K562 (cell line): ENCODE measurements at regions not wholly inside any gene's neighbourhood (a gene's known extent, or its start where the extent isn't known, plus 50 kb on each side); places are given as distances from the start of the nearest gene placed in this dataset.

Experiments used
- CREB3 ChIP-seq: fragments of 450-650 bp; conservative IDR thresholded peaks from 2 replicates; pipeline ENCODE4 v1.6.1; 2016; ENCODE audit warnings: missing genetic modification characterization, low read depth, mild to moderate bottlenecking, missing compliant biosample characterization, moderate library complexity
- CTCF ChIP-seq, 3 experiments: IDR thresholded peaks in 2 of 3; conservative IDR thresholded peaks in 1 of 3; 2 replicates each; pipeline ENCODE4 v1.5.1; 2011 to 2012; ENCODE audit warnings: low read length in 3 of 3, mild to moderate bottlenecking in 3 of 3, control low read depth in 2 of 3, improper control_type of control experiment in 1 of 3, inconsistent platforms in 1 of 3, low read depth in 1 of 3, mixed read lengths in 1 of 3, moderate library complexity in 1 of 3; ENCODE audit not compliant: insufficient read depth in 2 of 3
- DMBX1 ChIP-seq: fragments of 250-450 bp; sonication (Bioruptor Pico); IDR thresholded peaks from 2 replicates; pipeline ENCODE4 v1.8.0; 2022; ENCODE audit warnings: inconsistent platforms, mild to moderate bottlenecking, moderate library complexity, borderline replicate concordance
- EGR1 ChIP-seq: fragments of 450-650 bp; conservative IDR thresholded peaks from 2 replicates; pipeline ENCODE4 v1.6.1; 2017; ENCODE audit warnings: mild to moderate bottlenecking
- FOXJ2 ChIP-seq: fragments of 200-800 bp; sonication (Bioruptor generic); IDR thresholded peaks from 2 replicates; pipeline ENCODE4 v1.6.1; 2016; ENCODE audit warnings: missing genetic modification characterization, missing compliant biosample characterization
- HOXB6 ChIP-seq: fragments of 250-450 bp; sonication (Bioruptor Pico); IDR thresholded peaks from 2 replicates; pipeline ENCODE4 v1.5.1; 2022; ENCODE audit warnings: mild to moderate bottlenecking, borderline replicate concordance
- MAFF ChIP-seq: IDR thresholded peaks from 2 replicates; pipeline ENCODE4 v1.6.1; 2012; ENCODE audit warnings: low read length, improper control_type of control experiment
- MEF2D ChIP-seq: conservative IDR thresholded peaks from 2 replicates; pipeline ENCODE4 v1.6.1; 2016; ENCODE audit warnings: low read depth, missing genetic modification characterization, missing compliant biosample characterization
- NR3C1 ChIP-seq: sonication (generic); formaldehyde crosslinking; IDR thresholded peaks from 2 replicates; pipeline ENCODE4 v1.8.1; 2022; ENCODE audit warnings: missing genetic modification reagents
- POLR2AphosphoS2 ChIP-seq: IDR thresholded peaks from 2 replicates; pipeline ENCODE4 v1.6.1; 2012; ENCODE audit warnings: low read length, improper control_type of control experiment
- PRPF4 ChIP-seq: fragments of 200-400 bp; formaldehyde crosslinking; IDR thresholded peaks from one replicate; pipeline ENCODE4 v1.6.1; 2017; ENCODE audit warnings: low read length, low read depth, mild to moderate bottlenecking; ENCODE audit not compliant: insufficient read depth, poor library complexity, severe bottlenecking
- RBFOX2 ChIP-seq: fragments of 200-400 bp; formaldehyde crosslinking; IDR thresholded peaks from 2 replicates; pipeline ENCODE4 v1.6.1; 2017; ENCODE audit warnings: low read depth, mild to moderate bottlenecking, low read length, moderate library complexity
- SAFB ChIP-seq: fragments of 200-400 bp; formaldehyde crosslinking; IDR thresholded peaks from 2 replicates; pipeline ENCODE4 v1.6.1; 2017; ENCODE audit warnings: low read depth, low read length, borderline replicate concordance
- SOX6 ChIP-seq: fragments of 450-650 bp; IDR thresholded peaks from 2 replicates; pipeline ENCODE4 v1.6.1; 2014; ENCODE audit warnings: mild to moderate bottlenecking
- THAP12 ChIP-seq: fragments of 250-450 bp; sonication (Bioruptor Pico); IDR thresholded peaks from 2 replicates; pipeline ENCODE4 v1.9.0; 2021; ENCODE audit warnings: mild to moderate bottlenecking, inconsistent platforms
- TF ChIP-seq, protein P1 (sequence below): fragments of 250-450 bp; sonication (Bioruptor Pico); IDR thresholded peaks from 2 replicates; pipeline ENCODE4 v1.5.1; 2021; ENCODE audit warnings: mild to moderate bottlenecking
- TF ChIP-seq, protein P2 (sequence below), 2 experiments: fragments of 450-650 bp in 1 of 2; sonication (generic) in 1 of 2; formaldehyde crosslinking in 1 of 2; IDR thresholded peaks in 1 of 2; conservative IDR thresholded peaks in 1 of 2; 2 replicates each; pipeline versions ENCODE4 v1.6.1 to v1.8.1; 2016 to 2023; ENCODE audit warnings: mild to moderate bottlenecking in 2 of 2, moderate library complexity in 2 of 2, inconsistent platforms in 1 of 2, missing genetic modification reagents in 1 of 2
- TF ChIP-seq, protein P3 (sequence below), 2 experiments: fragments of 250-450 bp in 1 of 2; fragments of 450-650 bp in 1 of 2; sonication (Bioruptor Pico) in 1 of 2; IDR thresholded peaks; 2 replicates each; pipeline versions ENCODE4 v1.6.1 to v1.8.0; 2016 to 2021; ENCODE audit warnings: mild to moderate bottlenecking in 2 of 2, moderate library complexity in 2 of 2, missing compliant biosample characterization in 1 of 2, missing genetic modification characterization in 1 of 2

DNA sequence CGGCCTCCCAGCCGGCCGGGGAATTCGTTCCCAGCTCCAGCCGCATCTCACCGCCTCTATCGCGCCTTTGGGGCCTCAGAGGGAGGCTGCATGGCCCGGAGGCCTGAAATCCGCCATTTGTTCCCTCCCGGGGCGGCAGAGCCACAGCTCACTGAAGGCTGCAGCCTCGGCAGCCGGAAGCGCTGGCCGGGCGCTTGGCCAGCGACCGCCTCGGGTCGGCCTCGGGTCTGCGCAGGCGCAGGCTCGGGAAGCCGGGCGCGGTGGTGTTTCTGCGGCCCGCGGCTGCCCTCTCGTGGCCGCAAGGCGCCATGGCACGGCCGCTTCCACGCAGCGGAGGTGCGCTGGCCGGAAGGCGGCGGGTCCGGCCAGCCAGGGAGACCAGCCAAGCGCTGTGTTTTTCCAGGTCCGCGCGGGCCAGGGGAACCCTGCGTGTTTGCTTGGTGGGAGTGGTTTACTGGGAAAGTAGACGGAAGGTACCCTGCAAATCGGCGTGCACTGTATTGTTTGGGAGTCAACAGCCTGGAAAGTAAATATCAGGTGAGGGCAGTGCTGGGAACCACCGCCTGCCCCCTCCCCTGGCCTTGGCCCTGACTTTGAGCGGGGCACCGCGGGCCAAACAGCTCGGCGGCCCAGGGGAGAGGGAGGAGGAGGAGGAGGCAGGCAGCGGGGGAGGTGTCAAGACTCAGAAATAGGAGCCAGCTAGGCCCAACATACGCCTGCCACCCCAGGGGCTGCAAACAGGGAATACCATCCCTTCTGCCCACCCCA is 52.7 kb upstream of the CD34 start (continued):
- TF ChIP-seq CREB3 (tag) (no peak; the same call in 1 of the 2 replicates), CTCF (IDR thresholded peaks at IDR 0.05 in 2 of 3, conservative IDR thresholded peaks at IDR 0.05 in 1 of 3; ENCODE audit: insufficient read depth in 2 of 3, low read depth in 1 of 3, low read length in 3 of 3) (peak; percentile 98 to 99 (median 99)), EGR1 (no peak), SOX6 (peak; percentile 39), DMBX1 (peak; percentile 76; the same call in 1 of the 2 replicates), HOXB6 (CRISPR knock-in tag) (no peak), NR3C1 (no peak), SAFB (peak; percentile 63; the same call in 1 of the 2 replicates), FOXJ2 (tag) (no peak), MAFF (no peak), THAP12 (peak; percentile 84), RBFOX2 (peak; percentile 95), POLR2AphosphoS2 (no peak), PRPF4 (no peak), MEF2D (tag) (no peak)
- TF ChIP-seq, protein P1, sequence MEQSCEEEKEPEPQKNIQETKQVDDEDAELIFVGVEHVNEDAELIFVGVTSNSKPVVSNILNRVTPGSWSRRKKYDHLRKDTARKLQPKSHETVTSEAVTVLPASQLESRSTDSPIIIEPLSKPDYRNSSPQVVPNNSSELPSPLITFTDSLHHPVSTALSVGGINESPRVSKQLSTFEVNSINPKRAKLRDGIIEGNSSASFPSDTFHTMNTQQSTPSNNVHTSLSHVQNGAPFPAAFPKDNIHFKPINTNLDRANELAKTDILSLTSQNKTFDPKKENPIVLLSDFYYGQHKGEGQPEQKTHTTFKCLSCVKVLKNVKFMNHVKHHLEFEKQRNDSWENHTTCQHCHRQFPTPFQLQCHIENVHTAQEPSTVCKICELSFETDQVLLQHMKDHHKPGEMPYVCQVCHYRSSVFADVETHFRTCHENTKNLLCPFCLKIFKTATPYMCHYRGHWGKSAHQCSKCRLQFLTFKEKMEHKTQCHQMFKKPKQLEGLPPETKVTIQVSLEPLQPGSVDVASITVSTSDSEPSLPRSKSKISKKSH (CRISPR knock-in tag): no peak
- TF ChIP-seq, protein P2, sequence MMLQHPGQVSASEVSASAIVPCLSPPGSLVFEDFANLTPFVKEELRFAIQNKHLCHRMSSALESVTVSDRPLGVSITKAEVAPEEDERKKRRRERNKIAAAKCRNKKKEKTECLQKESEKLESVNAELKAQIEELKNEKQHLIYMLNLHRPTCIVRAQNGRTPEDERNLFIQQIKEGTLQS (IDR thresholded peaks at IDR 0.05): no peak
- TF ChIP-seq, protein P2 (CRISPR knock-in tag; conservative IDR thresholded peaks at IDR 0.05): no peak
- TF ChIP-seq, protein P3, sequence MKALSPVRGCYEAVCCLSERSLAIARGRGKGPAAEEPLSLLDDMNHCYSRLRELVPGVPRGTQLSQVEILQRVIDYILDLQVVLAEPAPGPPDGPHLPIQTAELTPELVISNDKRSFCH (CRISPR knock-in tag; IDR thresholded peaks at IDR 0.05): no peak
- TF ChIP-seq, protein P3 (tag; IDR thresholded peaks at IDR 0.05): peak; percentile 52; the same call in 1 of the 2 replicates
